ENCODE measurements at regions not wholly inside any gene's neighbourhood (a gene's known extent, or its start where the extent isn't known, plus 50 kb on each side); places are given as distances from the start of the nearest gene placed in this dataset.

DNA sequence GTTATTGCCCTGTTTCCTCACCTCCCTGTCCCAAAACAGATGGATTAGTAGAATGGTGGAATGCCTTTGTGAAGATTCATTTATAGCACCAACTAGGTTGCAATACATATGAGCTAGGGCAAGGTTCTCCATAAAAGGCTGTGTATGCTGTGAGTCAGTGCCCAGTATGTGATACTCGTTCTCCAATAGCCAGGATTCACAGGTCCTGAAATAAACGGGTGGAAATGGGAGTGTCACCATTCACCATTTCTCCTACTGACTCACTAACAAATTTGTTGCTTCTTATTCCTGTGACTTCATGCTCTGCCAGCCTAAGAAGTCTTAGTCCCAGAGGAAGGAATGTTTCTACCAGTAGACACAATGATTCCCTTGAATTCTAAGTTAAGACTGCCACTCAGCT is 1745.4 kb downstream of the SLITRK1 start:
- no peak overlapping the region for H3K27ac ChIP-seq (ENCODE audit: low read depth, low read length)
- no peak overlapping the region for H3K4me3 ChIP-seq (ENCODE audit: low read depth in 1 of 5, low read length in 5 of 5)
- no peaks in the 10 kb centered on the region for H3K36me3 ChIP-seq (ENCODE audit: control insufficient read depth in 5 of 5, insufficient read depth in 5 of 5, low read length in 5 of 5)
- H3K9me3 ChIP-seq (ENCODE audit: control insufficient read depth in 5 of 5, low read length in 5 of 5), result peaks cover 0 to 5% (median 0%) of the 10 kb centered on the region in 5 donors
- no peaks in the 10 kb centered on the region for H3K4me1 ChIP-seq (ENCODE audit: control insufficient read depth in 5 of 5, insufficient read depth in 5 of 5, low read length in 5 of 5)
- H3K27me3 ChIP-seq (ENCODE audit: control insufficient read depth in 5 of 5, insufficient read depth in 4 of 5, low read length in 5 of 5), result no peaks in the 10 kb centered on the region
- H3K9ac ChIP-seq (ENCODE audit: low read length in 5 of 5), result no peak overlapping the region

DNA sequence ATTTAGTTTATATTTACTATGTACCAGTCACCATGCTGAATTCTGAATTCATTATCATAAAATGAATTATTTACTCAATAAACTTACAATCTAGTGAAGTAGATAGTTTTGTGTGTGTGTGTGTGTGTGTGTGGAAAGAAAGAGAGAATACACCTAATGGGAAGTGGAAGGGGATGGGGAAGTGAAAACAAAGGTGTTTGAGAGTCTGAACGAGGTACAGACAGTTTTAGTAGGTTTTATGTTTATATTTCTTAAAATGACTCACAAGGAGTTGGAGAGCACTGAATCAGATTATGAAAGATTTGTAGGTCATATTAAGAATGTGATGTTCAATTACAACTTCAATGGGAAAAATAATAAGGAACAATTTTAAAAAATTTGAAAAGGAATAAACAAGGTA is 1753.0 kb downstream of the SLITRK1 start:
- Histone ChIP-seq H3K27me3 (ENCODE audit: control insufficient read depth in 5 of 5, insufficient read depth in 4 of 5, low read length in 5 of 5) (no peaks in the 10 kb centered on the region), H3K4me1 (ENCODE audit: control insufficient read depth in 5 of 5, insufficient read depth in 5 of 5, low read length in 5 of 5) (no peaks in the 10 kb centered on the region), H3K4me3 (ENCODE audit: low read depth in 1 of 5, low read length in 5 of 5) (no peak overlapping the region), H3K27ac (ENCODE audit: low read depth, low read length) (no peak overlapping the region), H3K36me3 (ENCODE audit: control insufficient read depth in 5 of 5, insufficient read depth in 5 of 5, low read length in 5 of 5) (no peaks in the 10 kb centered on the region), H3K9me3 (ENCODE audit: control insufficient read depth in 5 of 5, low read length in 5 of 5) (no peaks in the 10 kb centered on the region), H3K9ac (ENCODE audit: low read length in 5 of 5) (no peak overlapping the region)

DNA sequence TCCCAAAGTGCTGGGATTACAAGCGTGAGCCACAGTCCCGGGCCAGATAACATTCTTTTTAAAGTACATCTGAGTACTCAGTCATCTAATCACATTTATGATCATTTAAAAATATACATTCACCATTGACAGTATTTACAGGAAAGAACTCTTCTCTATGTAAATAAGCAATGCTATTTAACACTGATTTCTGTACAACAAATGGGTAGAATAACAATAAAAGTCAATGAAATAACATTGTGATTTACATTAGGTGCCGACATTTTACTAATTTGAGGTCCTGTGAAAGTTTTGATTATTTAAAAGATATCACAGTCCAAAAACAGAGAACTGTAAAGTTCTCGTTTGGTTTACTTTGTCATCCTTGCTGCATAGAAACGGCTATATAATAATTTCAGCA is 1763.7 kb downstream of the SLITRK1 start:
- Histone ChIP-seq H3K9me3 (ENCODE audit: control insufficient read depth in 5 of 5, low read length in 5 of 5) (no peaks in the 10 kb centered on the region), H3K36me3 (ENCODE audit: control insufficient read depth in 5 of 5, insufficient read depth in 5 of 5, low read length in 5 of 5) (no peaks in the 10 kb centered on the region), H3K4me1 (ENCODE audit: control insufficient read depth in 5 of 5, insufficient read depth in 5 of 5, low read length in 5 of 5) (peaks cover 0 to 17% (median 3%) of the 10 kb centered on the region in 5 donors), H3K27ac (ENCODE audit: low read depth, low read length) (no peak overlapping the region), H3K27me3 (ENCODE audit: control insufficient read depth in 5 of 5, insufficient read depth in 4 of 5, low read length in 5 of 5) (no peaks in the 10 kb centered on the region), H3K4me3 (ENCODE audit: low read depth in 1 of 5, low read length in 5 of 5) (no peak overlapping the region), H3K9ac (ENCODE audit: low read length in 5 of 5) (no peak overlapping the region)

DNA sequence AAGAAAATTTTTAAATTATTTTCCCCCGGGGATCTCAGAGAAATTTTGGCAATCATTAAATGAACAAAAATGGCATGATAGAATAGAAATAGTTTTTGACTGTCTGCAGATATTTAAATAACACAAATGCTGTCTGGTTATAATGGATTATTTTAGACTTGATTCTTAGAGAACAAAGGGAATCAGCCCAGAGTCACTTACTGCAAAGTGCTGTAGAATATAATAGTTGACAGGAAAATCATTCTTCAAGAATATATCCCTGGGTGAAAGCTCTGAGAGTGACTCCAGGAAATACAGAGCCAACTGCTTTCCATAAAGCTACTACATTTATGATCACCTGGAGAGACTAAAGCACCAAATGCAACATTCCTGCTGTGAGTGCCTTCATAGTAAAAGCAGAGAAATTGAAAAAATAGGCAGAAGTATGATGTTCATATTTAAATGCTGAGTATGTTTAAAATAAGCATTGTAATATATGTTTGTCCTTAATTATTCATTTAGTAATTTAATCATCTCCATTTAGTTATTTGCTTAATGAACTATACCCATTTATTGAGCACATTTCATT is 1765.8 kb downstream of the SLITRK1 start:
- no peak overlapping the region for H3K27ac ChIP-seq (ENCODE audit: low read depth, low read length)
- H3K9ac ChIP-seq (ENCODE audit: low read length in 5 of 5), result no peak overlapping the region
- H3K36me3 ChIP-seq (ENCODE audit: control insufficient read depth in 5 of 5, insufficient read depth in 5 of 5, low read length in 5 of 5), result no peaks in the 10 kb centered on the region
- no peaks in the 10 kb centered on the region for H3K9me3 ChIP-seq (ENCODE audit: control insufficient read depth in 5 of 5, low read length in 5 of 5)
- H3K4me1 ChIP-seq (ENCODE audit: control insufficient read depth in 5 of 5, insufficient read depth in 5 of 5, low read length in 5 of 5), result peaks cover 0 to 17% (median 3%) of the 10 kb centered on the region in 5 donors
- no peak overlapping the region for H3K4me3 ChIP-seq (ENCODE audit: low read depth in 1 of 5, low read length in 5 of 5)
- no peaks in the 10 kb centered on the region for H3K27me3 ChIP-seq (ENCODE audit: control insufficient read depth in 5 of 5, insufficient read depth in 4 of 5, low read length in 5 of 5)

DNA sequence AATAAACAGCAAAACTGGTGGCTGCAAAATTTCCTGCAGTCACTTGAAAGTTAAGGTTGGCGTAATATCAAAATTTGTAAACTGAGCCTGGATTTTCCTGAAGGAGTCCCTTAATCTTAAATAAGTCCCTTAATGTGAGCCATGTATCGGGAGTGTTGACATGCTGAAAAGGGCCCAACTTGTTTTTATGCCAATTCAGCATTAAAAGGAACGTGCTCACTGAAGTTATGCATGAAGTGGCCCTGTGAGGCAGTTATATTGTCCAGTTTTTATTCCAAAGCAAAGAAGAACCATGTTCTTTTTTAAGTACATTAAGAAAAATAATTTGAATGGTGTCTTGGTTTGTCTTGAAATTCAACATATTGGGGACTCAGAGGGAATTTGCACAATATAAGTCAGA is 1766.9 kb downstream of the SLITRK1 start:
- no peak overlapping the region for H3K27ac ChIP-seq (ENCODE audit: low read depth, low read length)
- H3K9me3 ChIP-seq (ENCODE audit: control insufficient read depth in 5 of 5, low read length in 5 of 5), result no peaks in the 10 kb centered on the region
- no peak overlapping the region for H3K9ac ChIP-seq (ENCODE audit: low read length in 5 of 5)
- no peaks in the 10 kb centered on the region for H3K36me3 ChIP-seq (ENCODE audit: control insufficient read depth in 5 of 5, insufficient read depth in 5 of 5, low read length in 5 of 5)
- H3K27me3 ChIP-seq (ENCODE audit: control insufficient read depth in 5 of 5, insufficient read depth in 4 of 5, low read length in 5 of 5), result no peaks in the 10 kb centered on the region
- H3K4me3 ChIP-seq (ENCODE audit: low read depth in 1 of 5, low read length in 5 of 5), result no peak overlapping the region
- peaks cover 0 to 17% (median 3%) of the 10 kb centered on the region in 5 donors for H3K4me1 ChIP-seq (ENCODE audit: control insufficient read depth in 5 of 5, insufficient read depth in 5 of 5, low read length in 5 of 5)

DNA sequence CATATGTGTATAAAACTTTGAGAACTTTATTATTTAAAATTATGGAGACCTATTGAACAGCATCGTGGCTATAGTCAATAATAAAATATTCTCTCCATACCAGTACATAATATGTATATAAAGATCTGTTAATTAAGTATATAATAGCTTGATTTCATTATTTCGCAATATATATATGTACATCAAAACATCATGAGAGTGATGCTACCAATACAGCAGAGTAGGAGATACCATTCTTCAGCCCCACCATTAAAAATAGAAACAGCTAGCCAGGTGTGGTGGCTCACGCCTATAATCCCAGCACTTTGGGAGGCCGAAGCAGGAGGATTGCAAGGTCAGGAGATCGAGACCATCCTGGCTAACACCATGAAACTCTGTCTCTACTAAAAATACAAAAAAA is 1755.3 kb upstream of the SPRY2 start:
- no peak overlapping the region for H3K4me3 ChIP-seq (ENCODE audit: low read depth in 1 of 5, low read length in 5 of 5)
- no peaks in the 10 kb centered on the region for H3K27me3 ChIP-seq (ENCODE audit: control insufficient read depth in 5 of 5, insufficient read depth in 4 of 5, low read length in 5 of 5)
- H3K36me3 ChIP-seq (ENCODE audit: control insufficient read depth in 5 of 5, insufficient read depth in 5 of 5, low read length in 5 of 5), result no peaks in the 10 kb centered on the region
- peaks cover 0 to 4% (median 0%) of the 10 kb centered on the region in 5 donors for H3K9me3 ChIP-seq (ENCODE audit: control insufficient read depth in 5 of 5, low read length in 5 of 5)
- H3K4me1 ChIP-seq (ENCODE audit: control insufficient read depth in 5 of 5, insufficient read depth in 5 of 5, low read length in 5 of 5), result no peaks in the 10 kb centered on the region
- H3K27ac ChIP-seq (ENCODE audit: low read depth, low read length), result no peak overlapping the region
- H3K9ac ChIP-seq (ENCODE audit: low read length in 5 of 5), result no peak overlapping the region

DNA sequence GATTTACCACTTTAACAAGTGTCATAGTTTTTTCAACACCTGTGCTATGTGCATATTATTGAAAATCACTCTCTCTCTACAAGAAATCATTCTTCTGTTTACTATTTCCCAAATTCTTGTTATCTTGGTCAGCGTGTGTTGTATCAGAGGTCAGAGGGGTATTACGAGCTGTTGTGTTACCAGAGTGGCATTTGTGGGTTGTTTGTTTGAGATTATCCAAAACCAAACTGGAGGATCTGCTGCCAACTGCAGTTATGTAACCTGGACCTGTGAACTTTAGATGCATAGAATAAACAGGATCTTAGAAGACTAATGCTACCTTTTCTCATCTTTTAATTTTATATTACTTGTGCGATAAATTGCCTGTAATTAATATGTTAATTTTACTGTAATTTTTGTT is 1751.4 kb upstream of the SPRY2 start:
- Histone ChIP-seq H3K9me3 (ENCODE audit: control insufficient read depth in 5 of 5, low read length in 5 of 5) (peaks cover 0 to 4% (median 0%) of the 10 kb centered on the region in 5 donors), H3K9ac (ENCODE audit: low read length in 5 of 5) (no peak overlapping the region), H3K27me3 (ENCODE audit: control insufficient read depth in 5 of 5, insufficient read depth in 4 of 5, low read length in 5 of 5) (no peaks in the 10 kb centered on the region), H3K4me3 (ENCODE audit: low read depth in 1 of 5, low read length in 5 of 5) (no peak overlapping the region), H3K36me3 (ENCODE audit: control insufficient read depth in 5 of 5, insufficient read depth in 5 of 5, low read length in 5 of 5) (no peaks in the 10 kb centered on the region), H3K4me1 (ENCODE audit: control insufficient read depth in 5 of 5, insufficient read depth in 5 of 5, low read length in 5 of 5) (no peaks in the 10 kb centered on the region), H3K27ac (ENCODE audit: low read depth, low read length) (no peak overlapping the region)

GRCh38 chr13:82088781-82089180 is 1747.9 kb upstream of the SPRY2 start:
- no peak overlapping the region for H3K27ac ChIP-seq (ENCODE audit: low read depth, low read length)
- no peaks in the 10 kb centered on the region for H3K4me1 ChIP-seq (ENCODE audit: control insufficient read depth in 5 of 5, insufficient read depth in 5 of 5, low read length in 5 of 5)
- H3K27me3 ChIP-seq (ENCODE audit: control insufficient read depth in 5 of 5, insufficient read depth in 4 of 5, low read length in 5 of 5), result no peaks in the 10 kb centered on the region

DNA sequence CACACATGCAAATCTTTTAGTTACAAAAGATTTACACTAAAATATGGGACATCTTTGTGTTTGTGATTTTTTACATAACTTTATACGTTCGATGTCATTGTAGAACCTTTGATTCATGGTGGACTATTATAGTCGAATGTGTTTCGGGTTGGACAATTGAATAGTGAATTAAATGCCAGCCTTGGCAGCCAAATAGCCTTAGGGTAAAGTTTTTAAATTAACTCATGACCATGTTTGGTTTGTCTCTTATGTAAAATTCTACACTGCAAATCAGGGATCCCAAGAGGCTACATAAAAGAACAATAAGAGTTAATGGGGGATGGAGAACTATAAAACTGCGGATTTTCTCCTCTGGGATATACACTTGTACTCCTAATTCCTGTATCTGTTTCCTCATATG is 1735.6 kb upstream of the SPRY2 start:
- Histone ChIP-seq H3K27me3 (ENCODE audit: control insufficient read depth in 5 of 5, insufficient read depth in 4 of 5, low read length in 5 of 5) (no peaks in the 10 kb centered on the region), H3K27ac (ENCODE audit: low read depth, low read length) (no peak overlapping the region), H3K4me1 (ENCODE audit: control insufficient read depth in 5 of 5, insufficient read depth in 5 of 5, low read length in 5 of 5) (no peaks in the 10 kb centered on the region), H3K36me3 (ENCODE audit: control insufficient read depth in 5 of 5, insufficient read depth in 5 of 5, low read length in 5 of 5) (no peaks in the 10 kb centered on the region), H3K4me3 (ENCODE audit: low read depth in 1 of 5, low read length in 5 of 5) (no peak overlapping the region), H3K9ac (ENCODE audit: low read length in 5 of 5) (no peak overlapping the region), H3K9me3 (ENCODE audit: control insufficient read depth in 5 of 5, low read length in 5 of 5) (no peaks in the 10 kb centered on the region)

More at GRCh38 chr13:82088781-82089180, 1747.9 kb upstream of the SPRY2 start:
- Histone ChIP-seq H3K36me3 (ENCODE audit: control insufficient read depth in 5 of 5, insufficient read depth in 5 of 5, low read length in 5 of 5) (no peaks in the 10 kb centered on the region), H3K9ac (ENCODE audit: low read length in 5 of 5) (no peak overlapping the region), H3K9me3 (ENCODE audit: control insufficient read depth in 5 of 5, low read length in 5 of 5) (no peaks in the 10 kb centered on the region), H3K4me3 (ENCODE audit: low read depth in 1 of 5, low read length in 5 of 5) (no peak overlapping the region)

GRCh38 chr13:82070416-82070815 is 1729.5 kb upstream of the SPRY2 start:
- no peaks in the 10 kb centered on the region for H3K36me3 ChIP-seq (ENCODE audit: control insufficient read depth in 5 of 5, insufficient read depth in 5 of 5, low read length in 5 of 5)
- H3K27me3 ChIP-seq (ENCODE audit: control insufficient read depth in 5 of 5, insufficient read depth in 4 of 5, low read length in 5 of 5), result no peaks in the 10 kb centered on the region
- no peaks in the 10 kb centered on the region for H3K4me1 ChIP-seq (ENCODE audit: control insufficient read depth in 5 of 5, insufficient read depth in 5 of 5, low read length in 5 of 5)
- no peak overlapping the region for H3K9ac ChIP-seq (ENCODE audit: low read length in 5 of 5)
- no peak overlapping the region for H3K27ac ChIP-seq (ENCODE audit: low read depth, low read length)
- no peak overlapping the region for H3K4me3 ChIP-seq (ENCODE audit: low read depth in 1 of 5, low read length in 5 of 5)
- no peaks in the 10 kb centered on the region for H3K9me3 ChIP-seq (ENCODE audit: control insufficient read depth in 5 of 5, low read length in 5 of 5)

GRCh38 chr13:82062772-82063171 is 1721.8 kb upstream of the SPRY2 start:
- H3K27ac ChIP-seq (ENCODE audit: low read depth, low read length), result no peak overlapping the region
- no peak overlapping the region for H3K4me3 ChIP-seq (ENCODE audit: low read depth in 1 of 5, low read length in 5 of 5)

More at GRCh38 chr13:82062772-82063171, 1721.8 kb upstream of the SPRY2 start:
- no peak overlapping the region for H3K9ac ChIP-seq (ENCODE audit: low read length in 5 of 5)
- no peaks in the 10 kb centered on the region for H3K4me1 ChIP-seq (ENCODE audit: control insufficient read depth in 5 of 5, insufficient read depth in 5 of 5, low read length in 5 of 5)
- H3K36me3 ChIP-seq (ENCODE audit: control insufficient read depth in 5 of 5, insufficient read depth in 5 of 5, low read length in 5 of 5), result no peaks in the 10 kb centered on the region
- H3K9me3 ChIP-seq (ENCODE audit: control insufficient read depth in 5 of 5, low read length in 5 of 5), result peaks cover 0 to 6% (median 0%) of the 10 kb centered on the region in 5 donors
- H3K27me3 ChIP-seq (ENCODE audit: control insufficient read depth in 5 of 5, insufficient read depth in 4 of 5, low read length in 5 of 5), result no peaks in the 10 kb centered on the region
